Osteoblast (primary cell): ENCODE measurements at regions not wholly inside any gene's neighbourhood (a gene's known extent, or its start where the extent isn't known, plus 50 kb on each side); places are given as distances from the start of the nearest gene placed in this dataset.

ENCODE experiments used
- DNase-seq: peaks from one replicate; pipeline ENCODE4 v3.0.0; 2011; ENCODE audit warnings: low spot score, mixed read lengths; ENCODE audit not compliant: insufficient read length; ENCODE audit errors: missing footprints
- H2AFZ ChIP-seq: 2 replicates; pipeline ENCODE4 v1.6.0; 2011; ENCODE audit warnings: mild to moderate bottlenecking, low read length
- H3K27ac ChIP-seq: 2 replicates; pipeline ENCODE4 v1.5.1; 2011; ENCODE audit warnings: mild to moderate bottlenecking, low read depth, low read length, moderate library complexity
- H3K27me3 ChIP-seq: 2 replicates; pipeline ENCODE4 v1.6.0; 2012; ENCODE audit warnings: mild to moderate bottlenecking, control low read depth, inconsistent platforms, low read length, moderate library complexity; ENCODE audit not compliant: insufficient read depth
- H3K36me3 ChIP-seq: 2 replicates; pipeline ENCODE4 v1.5.1; 2011; ENCODE audit warnings: mild to moderate bottlenecking, low read length, control low read depth, moderate library complexity; ENCODE audit not compliant: insufficient read depth
- H3K4me1 ChIP-seq: 2 replicates; pipeline ENCODE4 v1.5.1; 2011; ENCODE audit warnings: mild to moderate bottlenecking, low read length, control low read depth, moderate library complexity; ENCODE audit not compliant: insufficient read depth
- H3K4me2 ChIP-seq: 2 replicates; pipeline ENCODE4 v1.6.0; 2011; ENCODE audit warnings: mild to moderate bottlenecking, low read length; ENCODE audit not compliant: insufficient read depth
- H3K4me3 ChIP-seq: fragments of 200-600 bp; sonication (generic); 3 replicates; pipeline ENCODE4 v1.5.1; 2012; ENCODE audit warnings: mild to moderate bottlenecking, low read length, inconsistent platforms; ENCODE audit not compliant: insufficient read depth
- H3K79me2 ChIP-seq: 2 replicates; pipeline ENCODE4 v1.6.0; 2012; ENCODE audit warnings: mild to moderate bottlenecking, low read length, control low read depth, inconsistent platforms; ENCODE audit not compliant: insufficient read depth
- H3K9me3 ChIP-seq: 2 replicates; pipeline ENCODE4 v1.5.1; 2011; ENCODE audit warnings: low read depth, low read length, control low read depth
- H4K20me1 ChIP-seq: 2 replicates; pipeline ENCODE4 v1.6.0; 2012; ENCODE audit warnings: mild to moderate bottlenecking, low read length, control low read depth; ENCODE audit not compliant: insufficient read depth
- TF ChIP-seq, protein P1 (sequence below): IDR thresholded peaks from 2 replicates; pipeline ENCODE4 v1.5.1; 2011; ENCODE audit warnings: mild to moderate bottlenecking, low read depth, low read length, moderate library complexity; ENCODE audit errors: extremely low read depth

DNA sequence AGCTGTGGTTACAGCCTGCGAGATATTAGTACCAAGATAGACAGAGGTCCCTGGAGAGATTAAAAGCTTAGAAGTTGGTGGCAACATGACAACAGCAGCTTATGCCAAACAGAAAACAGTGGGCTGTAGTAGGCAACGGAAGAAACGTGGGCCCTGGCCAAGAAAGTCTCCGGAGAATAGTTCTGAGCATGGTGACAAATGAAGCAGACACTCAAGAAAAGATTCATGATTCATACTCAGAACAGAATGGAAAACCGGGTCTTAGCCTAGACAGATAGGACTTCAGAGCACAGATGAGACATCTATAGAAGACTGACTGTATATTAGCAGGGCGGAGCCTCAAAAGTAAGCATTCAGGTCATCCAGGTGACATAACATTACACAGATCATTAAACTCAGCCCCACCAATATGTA is 727.4 kb downstream of the ETS1 start:
- Histone ChIP-seq H3K27ac (peak overlapping the region; percentile 39), H4K20me1 (no peaks in the 10 kb centered on the region), H3K79me2 (no peaks in the 10 kb centered on the region), H3K27me3 (no peaks in the 10 kb centered on the region), H3K9me3 (no peaks in the 10 kb centered on the region), H3K4me2 (peak overlapping the region; percentile 15), H3K36me3 (no peaks in the 10 kb centered on the region), H2AFZ (peak overlapping the region; percentile 35), H3K4me1 (peaks cover 6% of the 10 kb centered on the region), H3K4me3 (no peak overlapping the region)
- TF ChIP-seq, protein P1, sequence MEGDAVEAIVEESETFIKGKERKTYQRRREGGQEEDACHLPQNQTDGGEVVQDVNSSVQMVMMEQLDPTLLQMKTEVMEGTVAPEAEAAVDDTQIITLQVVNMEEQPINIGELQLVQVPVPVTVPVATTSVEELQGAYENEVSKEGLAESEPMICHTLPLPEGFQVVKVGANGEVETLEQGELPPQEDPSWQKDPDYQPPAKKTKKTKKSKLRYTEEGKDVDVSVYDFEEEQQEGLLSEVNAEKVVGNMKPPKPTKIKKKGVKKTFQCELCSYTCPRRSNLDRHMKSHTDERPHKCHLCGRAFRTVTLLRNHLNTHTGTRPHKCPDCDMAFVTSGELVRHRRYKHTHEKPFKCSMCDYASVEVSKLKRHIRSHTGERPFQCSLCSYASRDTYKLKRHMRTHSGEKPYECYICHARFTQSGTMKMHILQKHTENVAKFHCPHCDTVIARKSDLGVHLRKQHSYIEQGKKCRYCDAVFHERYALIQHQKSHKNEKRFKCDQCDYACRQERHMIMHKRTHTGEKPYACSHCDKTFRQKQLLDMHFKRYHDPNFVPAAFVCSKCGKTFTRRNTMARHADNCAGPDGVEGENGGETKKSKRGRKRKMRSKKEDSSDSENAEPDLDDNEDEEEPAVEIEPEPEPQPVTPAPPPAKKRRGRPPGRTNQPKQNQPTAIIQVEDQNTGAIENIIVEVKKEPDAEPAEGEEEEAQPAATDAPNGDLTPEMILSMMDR = no peak
- no peak for DNase-seq

DNA sequence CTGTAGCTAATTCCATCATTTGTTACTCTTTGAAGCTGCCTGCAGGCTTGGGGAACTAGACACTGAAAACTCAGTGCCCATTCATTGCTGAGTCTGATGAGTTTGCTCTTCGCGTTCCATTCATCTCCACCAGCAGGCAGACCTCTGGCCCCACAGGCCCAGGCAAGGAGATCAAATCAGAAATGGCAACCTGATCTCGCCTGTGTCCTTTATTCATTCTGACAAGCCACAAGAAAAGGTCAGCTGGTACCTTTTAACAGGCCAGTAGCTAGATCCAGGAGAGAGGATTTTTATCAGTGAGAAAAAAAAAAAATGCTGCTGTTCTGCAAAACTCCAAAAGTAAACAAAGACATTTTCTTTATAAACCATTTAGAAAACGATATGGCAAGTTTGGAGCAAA is 742.5 kb downstream of the ETS1 start:
- Histone ChIP-seq H3K4me1 (no peaks in the 10 kb centered on the region), H3K79me2 (no peaks in the 10 kb centered on the region), H3K4me2 (no peak overlapping the region), H3K27me3 (no peaks in the 10 kb centered on the region), H3K9me3 (no peaks in the 10 kb centered on the region), H4K20me1 (no peaks in the 10 kb centered on the region), H3K27ac (no peak overlapping the region), H3K4me3 (no peak overlapping the region), H2AFZ (no peak overlapping the region), H3K36me3 (no peaks in the 10 kb centered on the region)
- TF ChIP-seq, protein P1 = no peak
- no peak for DNase-seq

DNA sequence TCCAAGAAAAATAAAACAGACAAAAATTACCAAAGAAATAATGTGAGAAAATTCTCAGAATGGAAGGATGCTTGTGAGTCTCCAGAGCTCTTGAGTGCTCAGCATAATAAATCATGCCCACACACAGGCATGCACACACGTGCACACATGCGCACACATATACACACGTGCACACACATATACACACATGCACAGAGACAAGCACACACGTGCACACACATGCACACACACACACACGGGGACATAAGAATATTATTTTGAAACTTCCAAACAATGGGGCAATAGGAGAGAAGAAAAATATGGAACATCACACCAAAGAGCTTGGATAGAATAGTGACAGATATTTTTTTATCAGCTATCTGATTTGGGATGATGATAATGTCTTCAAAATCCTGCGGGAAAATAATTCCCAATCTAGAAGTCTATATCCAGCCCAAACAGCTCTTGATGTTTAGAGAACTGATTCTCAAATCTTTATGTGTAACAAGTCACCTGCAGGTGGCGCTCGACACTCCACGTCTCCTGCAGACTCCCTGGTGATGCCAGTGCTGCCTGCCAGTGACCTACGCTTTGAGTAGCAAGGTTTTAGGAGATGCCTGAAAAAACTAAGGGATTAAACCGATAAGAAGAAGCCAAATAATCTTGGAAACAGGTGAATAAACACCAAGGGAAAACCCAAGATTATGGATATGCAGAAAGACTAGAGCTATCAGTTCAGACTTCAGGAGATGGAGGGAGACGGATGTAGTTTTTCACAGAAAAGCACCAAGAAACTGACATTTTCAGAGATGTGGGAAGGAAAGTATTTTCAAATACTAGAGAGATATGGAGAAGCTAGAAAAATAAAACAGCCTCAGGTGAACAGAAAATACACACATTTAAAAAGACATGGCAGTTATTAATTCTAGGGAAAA is 743.6 kb downstream of the ETS1 start:
- DNase-seq = peak; percentile 83
- Histone ChIP-seq H3K27me3 (no peaks in the 10 kb centered on the region), H4K20me1 (no peaks in the 10 kb centered on the region), H2AFZ (peak overlapping the region; percentile 69), H3K36me3 (no peaks in the 10 kb centered on the region), H3K4me1 (no peaks in the 10 kb centered on the region), H3K4me2 (peak overlapping the region; percentile 35), H3K79me2 (no peaks in the 10 kb centered on the region), H3K27ac (no peak overlapping the region), H3K9me3 (no peaks in the 10 kb centered on the region), H3K4me3 (no peak overlapping the region)
- TF ChIP-seq, protein P1 = peak; percentile 87

DNA sequence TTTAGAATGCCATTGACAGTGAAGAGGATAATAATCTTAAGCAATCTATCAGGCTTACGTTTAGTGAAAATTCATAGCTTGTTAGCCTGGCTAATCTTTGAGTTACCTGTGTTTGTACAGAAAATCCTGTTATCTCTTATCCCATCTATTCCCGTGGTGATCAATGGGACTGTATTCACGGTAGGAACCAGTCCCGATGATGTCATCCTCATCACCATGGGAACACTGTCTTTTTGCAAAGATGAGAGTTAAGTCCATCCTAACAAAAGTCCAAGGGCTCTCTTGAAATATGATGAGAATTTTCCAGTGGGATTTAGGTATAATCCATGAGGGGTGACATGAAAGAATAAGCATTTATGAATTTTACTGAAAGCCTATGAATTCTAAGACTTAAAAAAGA is 762.2 kb downstream of the ETS1 start:
- no peaks in the 10 kb centered on the region for H3K79me2 ChIP-seq
- no peak overlapping the region for H3K27ac ChIP-seq
- TF ChIP-seq, protein P1 = no peak
- H3K4me1 ChIP-seq = no peaks in the 10 kb centered on the region
- no peak overlapping the region for H3K4me3 ChIP-seq
- peaks cover 2% of the 10 kb centered on the region for H3K27me3 ChIP-seq
- no peak overlapping the region for H2AFZ ChIP-seq
- no peak for DNase-seq
- no peaks in the 10 kb centered on the region for H3K36me3 ChIP-seq
- H3K9me3 ChIP-seq = no peaks in the 10 kb centered on the region
- H4K20me1 ChIP-seq = no peaks in the 10 kb centered on the region
- H3K4me2 ChIP-seq = no peak overlapping the region
